Gastroesophageal sphincter (tissue), 4 donors: ENCODE measurements at regions not wholly inside any gene's neighbourhood (a gene's known extent, or its start where the extent isn't known, plus 50 kb on each side); places are given as distances from the start of the nearest gene placed in this dataset.

Experiments used
- ATAC-seq: fragments of 150-250 bp; one replicate; pipeline ENCODE4 v1.9.1; 2016; ENCODE audit warnings: mild to moderate bottlenecking, moderate library complexity
- H3K27ac ChIP-seq, 4 donors: fragments of 200-600 bp; sonication (generic) in 3 of 4; 1 replicate in 3 of 4; 2 replicates in 1 of 4; pipeline ENCODE4 v1.5.1; 2016 to 2019
- H3K27me3 ChIP-seq: fragments of 200-600 bp; sonication (generic); one replicate; pipeline ENCODE4 v1.5.1; 2019
- H3K36me3 ChIP-seq, 2 donors: fragments of 200-600 bp; sonication (generic); one replicate each; pipeline ENCODE4 v1.5.1; 2019; ENCODE audit warnings: control low read depth in 1 of 2
- H3K4me1 ChIP-seq, 3 donors: fragments of 200-600 bp; sonication (generic); 1 replicate in 2 of 3; 2 replicates in 1 of 3; pipeline ENCODE4 v1.5.1; 2016 to 2019; ENCODE audit warnings: control low read depth in 2 of 3
- H3K4me3 ChIP-seq, 2 donors: fragments of 200-600 bp; sonication (generic); one replicate each; pipeline ENCODE4 v1.5.1; 2019; ENCODE audit warnings: mild to moderate bottlenecking in 1 of 2, moderate library complexity in 1 of 2
- H3K9me3 ChIP-seq, 3 donors: fragments of 200-600 bp; sonication (generic); one replicate each; pipeline ENCODE4 v1.5.1; 2017 to 2019; ENCODE audit warnings: control low read depth in 2 of 3
- EP300 ChIP-seq: sonication (generic); formaldehyde crosslinking; IDR thresholded peaks from one replicate; pipeline ENCODE4 v1.6.1; 2017; ENCODE audit warnings: antibody characterized with exemption, mild to moderate bottlenecking
- POLR2A ChIP-seq, 2 donors: fragments of 450-650 bp; IDR thresholded peaks; one replicate each; pipeline ENCODE4 v1.6.1; 2017; ENCODE audit warnings: antibody characterized with exemption in 2 of 2, mild to moderate bottlenecking in 2 of 2, moderate library complexity in 1 of 2
- POLR2AphosphoS5 ChIP-seq: sonication (generic); formaldehyde crosslinking; IDR thresholded peaks from one replicate; pipeline ENCODE4 v1.6.1; 2017; ENCODE audit warnings: antibody characterized with exemption
- WGBS, 2 donors: methylation state at CpG; one replicate each; pipeline ENCODE4 v1.1.5; 2018; ENCODE audit warnings: low coverage in 1 of 2; 5-methylcytosine and 5-hydroxymethylcytosine counted together
- TF ChIP-seq, protein P1 (sequence below), 4 experiments: fragments of 200-600 bp in 2 of 4; fragments of 450-650 bp in 2 of 4; sonication (generic) in 1 of 4; IDR thresholded peaks; one replicate each; pipeline ENCODE4 v1.5.1; 2017 to 2019; ENCODE audit warnings: antibody characterized with exemption in 4 of 4, mild to moderate bottlenecking in 2 of 4, moderate library complexity in 2 of 4

- no peaks in the 10 kb centered on the region for H3K9me3 ChIP-seq
- no peak for ATAC-seq
- peaks cover 29% of the 10 kb centered on the region for H3K27me3 ChIP-seq
- H3K4me1 ChIP-seq = peaks cover 3 to 27% (median 20%) of the 10 kb centered on the region in 3 donors
- TF ChIP-seq POLR2A (IDR thresholded peaks at IDR 0.05) (no peak), POLR2AphosphoS5 (no peak), EP300 (no peak)
- TF ChIP-seq, protein P1, sequence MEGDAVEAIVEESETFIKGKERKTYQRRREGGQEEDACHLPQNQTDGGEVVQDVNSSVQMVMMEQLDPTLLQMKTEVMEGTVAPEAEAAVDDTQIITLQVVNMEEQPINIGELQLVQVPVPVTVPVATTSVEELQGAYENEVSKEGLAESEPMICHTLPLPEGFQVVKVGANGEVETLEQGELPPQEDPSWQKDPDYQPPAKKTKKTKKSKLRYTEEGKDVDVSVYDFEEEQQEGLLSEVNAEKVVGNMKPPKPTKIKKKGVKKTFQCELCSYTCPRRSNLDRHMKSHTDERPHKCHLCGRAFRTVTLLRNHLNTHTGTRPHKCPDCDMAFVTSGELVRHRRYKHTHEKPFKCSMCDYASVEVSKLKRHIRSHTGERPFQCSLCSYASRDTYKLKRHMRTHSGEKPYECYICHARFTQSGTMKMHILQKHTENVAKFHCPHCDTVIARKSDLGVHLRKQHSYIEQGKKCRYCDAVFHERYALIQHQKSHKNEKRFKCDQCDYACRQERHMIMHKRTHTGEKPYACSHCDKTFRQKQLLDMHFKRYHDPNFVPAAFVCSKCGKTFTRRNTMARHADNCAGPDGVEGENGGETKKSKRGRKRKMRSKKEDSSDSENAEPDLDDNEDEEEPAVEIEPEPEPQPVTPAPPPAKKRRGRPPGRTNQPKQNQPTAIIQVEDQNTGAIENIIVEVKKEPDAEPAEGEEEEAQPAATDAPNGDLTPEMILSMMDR (IDR thresholded peaks at IDR 0.05) = no peak
- peak overlapping the region; percentile 15 to 45 for H3K4me3 ChIP-seq
- H3K27ac ChIP-seq = no peak overlapping the region
- 0 to 1% methylated on average over 10 to 14 of the region's 41 CpGs for WGBS, 2 donors
- no peaks in the 10 kb centered on the region for H3K36me3 ChIP-seq
Observed at GRCh38 chr12:62191491-62192179, 68.6 kb upstream of the USP15 start.

- peaks cover 3 to 27% (median 20%) of the 10 kb centered on the region in 3 donors for H3K4me1 ChIP-seq
- H3K27me3 ChIP-seq = peaks cover 29% of the 10 kb centered on the region
- peak; percentile 81 for ATAC-seq
- H3K36me3 ChIP-seq = no peaks in the 10 kb centered on the region
- 0 to 1% methylated on average over 5 to 22 of the region's 34 CpGs for WGBS, 2 donors
- H3K9me3 ChIP-seq = no peaks in the 10 kb centered on the region
- H3K27ac ChIP-seq = no peak overlapping the region
- no peak for TF ChIP-seq POLR2AphosphoS5
- TF ChIP-seq, protein P1 (IDR thresholded peaks at IDR 0.05) = peak; percentile 37 to 74 (median 54)
- peak overlapping the region; percentile 15 to 45 for H3K4me3 ChIP-seq
Observed at GRCh38 chr12:62192180-62192902, 67.9 kb upstream of the USP15 start.

DNA sequence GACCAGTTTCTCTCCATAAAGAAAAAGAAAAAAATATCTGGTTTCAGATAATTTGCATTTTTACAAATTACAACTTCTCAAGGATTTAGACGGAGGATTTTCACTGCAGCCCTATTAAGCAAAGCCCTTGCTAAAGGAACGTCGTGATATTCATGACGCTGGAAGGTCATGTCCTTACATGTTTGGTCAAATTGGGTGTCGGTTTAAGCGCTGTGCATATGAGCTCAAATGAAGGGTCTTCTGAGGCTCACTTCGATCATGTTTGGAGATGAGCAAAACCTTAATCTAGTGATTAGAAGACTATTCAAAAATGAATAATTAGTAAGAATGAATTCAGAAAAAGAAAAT, 67.3 kb upstream of the USP15 start:
- Histone ChIP-seq H3K9me3 (no peaks in the 10 kb centered on the region), H3K27me3 (peaks cover 29% of the 10 kb centered on the region), H3K36me3 (no peaks in the 10 kb centered on the region), H3K4me1 (peaks cover 3 to 27% (median 20%) of the 10 kb centered on the region in 3 donors), H3K4me3 (no peak overlapping the region), H3K27ac (no peak overlapping the region)
- WGBS, 2 donors = 21% methylated on average over 7 of the region's 7 CpGs
- no peak for ATAC-seq
- TF ChIP-seq POLR2AphosphoS5 (no peak), POLR2A (IDR thresholded peaks at IDR 0.05) (no peak), EP300 (no peak)
- TF ChIP-seq, protein P1 (IDR thresholded peaks at IDR 0.05) = no peak

DNA sequence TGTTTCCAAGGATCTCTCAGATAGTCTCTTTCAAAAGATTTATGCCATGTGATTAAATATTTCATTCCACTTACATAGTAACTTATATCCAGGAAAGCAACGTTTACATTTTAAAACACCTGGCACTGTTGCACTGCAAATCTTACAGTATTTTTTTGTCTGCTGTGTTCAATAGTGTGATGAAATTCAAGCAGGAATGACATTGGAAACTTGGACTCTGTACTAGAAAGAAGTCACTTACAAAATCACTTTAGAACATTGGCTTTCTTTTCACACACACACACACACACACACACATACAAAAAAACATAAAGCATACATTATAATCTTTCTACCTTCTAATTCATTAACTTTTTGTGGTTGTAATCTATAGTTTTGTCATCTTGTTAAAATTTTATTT, 66.2 kb upstream of the USP15 start:
- Histone ChIP-seq H3K27me3 (peaks cover 29% of the 10 kb centered on the region), H3K9me3 (no peaks in the 10 kb centered on the region), H3K36me3 (no peaks in the 10 kb centered on the region), H3K4me1 (peaks cover 3 to 27% (median 20%) of the 10 kb centered on the region in 3 donors), H3K4me3 (no peak overlapping the region), H3K27ac (no peak overlapping the region)
- 13 to 40% methylated on average over 1 of the region's 1 CpG for WGBS, 2 donors
- ATAC-seq = no peak
- TF ChIP-seq, protein P1 (IDR thresholded peaks at IDR 0.05) = no peak

- TF ChIP-seq, protein P1 (IDR thresholded peaks at IDR 0.05) = no peak
- TF ChIP-seq POLR2A (IDR thresholded peaks at IDR 0.05) (no peak), POLR2AphosphoS5 (no peak), EP300 (no peak)
- Histone ChIP-seq H3K36me3 (no peaks in the 10 kb centered on the region), H3K4me1 (peaks cover 3 to 27% (median 20%) of the 10 kb centered on the region in 3 donors), H3K4me3 (no peak overlapping the region), H3K27me3 (peaks cover 29% of the 10 kb centered on the region), H3K27ac (no peak overlapping the region), H3K9me3 (no peaks in the 10 kb centered on the region)
- ATAC-seq = no peak
Observed at GRCh38 chr12:62194616-62195015, 65.6 kb upstream of the USP15 start.
